ENCODE measurements at regions not wholly inside any gene's neighbourhood (a gene's known extent, or its start where the extent isn't known, plus 50 kb on each side); places are given as distances from the start of the nearest gene placed in this dataset.
"Not testable (repeated sequence)": the region's sequence is repeated elsewhere in the genome, so short reads cannot be mapped to it uniquely, and the experiment has no call there.

GRCh38 chr13:76289558-76289957 lies 596.6 kb downstream of the KCTD12 start:
- DNase-seq (ENCODE audit: low read depth), result no peak

GRCh38 chr13:76286178-76286577 lies 600.0 kb downstream of the KCTD12 start:
- no peak for DNase-seq (ENCODE audit: low read depth)

GRCh38 chr13:76285463-76285862 lies 600.7 kb downstream of the KCTD12 start:
- DNase-seq (ENCODE audit: low read depth), result no peak

GRCh38 chr13:76279766-76280165 lies 606.4 kb downstream of the KCTD12 start:
- not testable (repeated sequence) for DNase-seq (ENCODE audit: low read depth)

GRCh38 chr13:76271728-76272232 lies 614.4 kb downstream of the KCTD12 start:
- no peak for DNase-seq (ENCODE audit: low read depth)

GRCh38 chr13:76268307-76268706 lies 617.9 kb downstream of the KCTD12 start:
- not testable (repeated sequence) for DNase-seq (ENCODE audit: low read depth)

GRCh38 chr13:76267216-76267615 lies 619.0 kb downstream of the KCTD12 start:
- DNase-seq (ENCODE audit: low read depth), result no peak

GRCh38 chr13:76266561-76266960 lies 619.6 kb downstream of the KCTD12 start:
- DNase-seq (ENCODE audit: low read depth), result no peak

- DNase-seq (ENCODE audit: low read depth), result no peak
Measured at GRCh38 chr13:76250211-76250610, 614.1 kb downstream of the LMO7 start.

- no peak for DNase-seq (ENCODE audit: low read depth)
Measured at GRCh38 chr13:76245920-76246319, 609.8 kb downstream of the LMO7 start.

- DNase-seq (ENCODE audit: low read depth), result no peak
Measured at GRCh38 chr13:76245211-76245610, 609.1 kb downstream of the LMO7 start.

- not testable (repeated sequence) for DNase-seq (ENCODE audit: low read depth)
Measured at GRCh38 chr13:76243120-76243519, 607.0 kb downstream of the LMO7 start.

GRCh38 chr13:76239031-76239680 lies 603.0 kb downstream of the LMO7 start:
- DNase-seq (ENCODE audit: low read depth), result no peak

- no peak for DNase-seq (ENCODE audit: low read depth)
Measured at GRCh38 chr13:76231522-76232167, 595.5 kb downstream of the LMO7 start.

- DNase-seq (ENCODE audit: low read depth), result no peak
Measured at GRCh38 chr13:76229281-76229680, 593.2 kb downstream of the LMO7 start.

GRCh38 chr13:76226941-76227340 lies 590.8 kb downstream of the LMO7 start:
- DNase-seq (ENCODE audit: low read depth), result no peak

- DNase-seq (ENCODE audit: low read depth), result no peak
Measured at GRCh38 chr13:76225815-76226489, 589.8 kb downstream of the LMO7 start.

GRCh38 chr13:76223999-76224398 lies 587.9 kb downstream of the LMO7 start:
- no peak for DNase-seq (ENCODE audit: low read depth)

- DNase-seq (ENCODE audit: low read depth), result no peak
Measured at GRCh38 chr13:76223565-76223964, 587.4 kb downstream of the LMO7 start.

GRCh38 chr13:76222511-76222910 lies 586.4 kb downstream of the LMO7 start:
- no peak for DNase-seq (ENCODE audit: low read depth)

- no peak for DNase-seq (ENCODE audit: low read depth)
Measured at GRCh38 chr13:76216729-76217128, 580.6 kb downstream of the LMO7 start.

- no peak for DNase-seq (ENCODE audit: low read depth)
Measured at GRCh38 chr13:76214001-76214400, 577.9 kb downstream of the LMO7 start.

GRCh38 chr13:76213423-76213904 lies 577.3 kb downstream of the LMO7 start:
- DNase-seq (ENCODE audit: low read depth), result no peak
